ENCODE measurements at regions not wholly inside any gene's neighbourhood (a gene's known extent, or its start where the extent isn't known, plus 50 kb on each side); places are given as distances from the start of the nearest gene placed in this dataset.
"Not testable (repeated sequence)": the region's sequence is repeated elsewhere in the genome, so short reads cannot be mapped to it uniquely, and the experiment has no call there.

GRCh38 chr4:138113819-138114400 is 128.2 kb downstream of the SLC7A11 start:
- in situ Hi-C loops (cut with MboI; ENCODE audit: low sequenced_read_pairs), result no loop called here

- in situ Hi-C loops (cut with MboI; ENCODE audit: low sequenced_read_pairs), result not testable (repeated sequence)
These were observed 129.3 kb downstream of the SLC7A11 start for GRCh38 chr4:138112890-138113289.

GRCh38 chr4:138112389-138112788 is 129.8 kb downstream of the SLC7A11 start:
- in situ Hi-C loops (cut with MboI; ENCODE audit: low sequenced_read_pairs), result no loop called here

GRCh38 chr4:138111462-138112000 is 130.6 kb downstream of the SLC7A11 start:
- in situ Hi-C loops (cut with MboI; ENCODE audit: low sequenced_read_pairs), result no loop called here

GRCh38 chr4:138110815-138111214 is 131.3 kb downstream of the SLC7A11 start:
- in situ Hi-C loops (cut with MboI; ENCODE audit: low sequenced_read_pairs), result no loop called here

- in situ Hi-C loops (cut with MboI; ENCODE audit: low sequenced_read_pairs), result no loop called here
These were observed 135.1 kb downstream of the SLC7A11 start for GRCh38 chr4:138107023-138107422.

DNA sequence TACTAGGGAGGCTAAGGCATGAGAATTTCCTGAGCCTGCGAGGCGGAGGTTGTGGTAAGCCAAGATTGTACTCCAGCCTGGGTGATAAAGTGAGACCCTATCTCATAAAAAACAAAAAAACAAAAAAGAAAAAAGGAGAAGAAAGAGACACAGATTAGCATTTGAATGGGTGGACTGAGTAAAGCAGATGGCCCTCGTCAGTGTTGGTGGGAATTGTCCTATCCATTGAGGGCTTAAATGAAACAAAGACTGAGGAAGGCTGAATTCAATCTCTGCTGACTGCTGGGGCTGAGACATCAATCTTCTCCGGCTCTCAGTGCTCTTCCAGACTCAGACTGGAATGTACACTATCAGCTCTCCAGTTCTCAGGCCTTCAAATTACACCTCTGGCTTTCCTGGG is 136.8 kb downstream of the SLC7A11 start:
- in situ Hi-C loops (cut with MboI; ENCODE audit: low sequenced_read_pairs), result no loop called here

DNA sequence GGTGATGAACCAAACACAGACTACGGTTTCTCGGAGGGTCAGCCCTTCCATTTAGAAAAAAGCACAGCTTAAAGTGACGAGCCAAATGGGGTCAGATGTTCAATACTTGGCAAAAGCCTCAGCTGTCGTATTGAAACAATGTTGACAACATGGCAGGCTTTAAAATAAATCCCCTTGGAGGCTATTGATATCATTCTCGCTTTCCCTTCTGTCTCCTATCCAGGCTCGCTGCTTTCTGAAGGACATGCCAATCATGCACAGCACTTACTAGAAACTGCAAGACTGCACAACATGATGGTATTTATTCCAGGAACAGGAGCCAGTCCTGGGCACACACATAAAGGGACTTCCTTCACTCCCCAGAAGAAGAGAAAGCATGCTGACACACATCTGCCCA is 137.9 kb downstream of the SLC7A11 start:
- in situ Hi-C loops (cut with MboI; ENCODE audit: low sequenced_read_pairs), result no loop called here

DNA sequence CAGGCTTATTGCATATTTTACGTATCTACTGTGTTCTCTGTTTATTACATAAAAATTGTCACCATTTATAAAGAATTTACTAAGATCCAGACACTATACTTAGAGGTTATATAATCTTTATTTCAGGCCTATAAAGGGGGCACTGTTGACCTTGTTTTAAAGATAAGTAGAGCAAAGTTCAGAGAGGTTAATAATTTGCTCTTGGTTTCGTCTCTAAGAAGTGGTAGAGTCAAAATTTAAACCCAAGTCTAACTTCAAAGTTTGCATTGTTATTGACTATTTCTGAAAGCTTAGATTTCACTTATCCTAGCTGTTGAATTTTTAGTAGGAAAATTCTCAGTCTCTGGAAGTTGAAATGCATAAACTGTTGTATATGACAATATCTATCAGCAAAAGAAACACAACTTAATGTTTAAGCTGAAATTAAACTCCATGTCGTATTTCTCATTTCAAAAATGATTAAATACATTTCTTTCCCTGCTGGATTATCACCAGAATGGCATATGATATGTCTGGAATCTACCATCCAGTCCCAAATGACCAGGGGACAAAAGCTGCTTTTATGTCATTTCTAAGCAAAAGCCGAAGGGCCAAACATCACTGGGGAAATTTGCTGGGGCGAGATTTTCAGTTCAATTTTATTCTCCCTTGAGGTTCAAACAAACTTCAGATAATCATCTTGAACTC is 138.4 kb downstream of the SLC7A11 start:
- in situ Hi-C loops (cut with MboI; ENCODE audit: low sequenced_read_pairs), result no loop called here

DNA sequence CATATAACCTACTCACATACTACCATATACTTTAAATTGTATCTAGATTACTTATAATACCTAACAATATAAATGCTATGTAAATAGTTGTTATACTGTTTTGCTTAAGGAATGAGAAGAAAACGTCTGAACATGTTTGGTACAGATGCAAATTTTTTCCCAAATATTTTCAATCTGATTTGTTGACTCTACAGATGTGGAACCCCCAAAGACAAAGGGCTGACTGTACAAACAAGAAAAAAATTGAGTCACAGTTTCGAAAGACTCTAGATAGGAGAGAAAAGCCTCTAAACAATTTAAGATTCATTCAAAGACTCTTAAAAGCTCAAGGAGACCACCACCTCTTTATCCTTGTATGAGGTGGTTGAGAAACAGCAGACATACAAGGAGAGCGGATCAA is 142.8 kb downstream of the SLC7A11 start:
- in situ Hi-C loops (cut with MboI; ENCODE audit: low sequenced_read_pairs), result no loop called here

DNA sequence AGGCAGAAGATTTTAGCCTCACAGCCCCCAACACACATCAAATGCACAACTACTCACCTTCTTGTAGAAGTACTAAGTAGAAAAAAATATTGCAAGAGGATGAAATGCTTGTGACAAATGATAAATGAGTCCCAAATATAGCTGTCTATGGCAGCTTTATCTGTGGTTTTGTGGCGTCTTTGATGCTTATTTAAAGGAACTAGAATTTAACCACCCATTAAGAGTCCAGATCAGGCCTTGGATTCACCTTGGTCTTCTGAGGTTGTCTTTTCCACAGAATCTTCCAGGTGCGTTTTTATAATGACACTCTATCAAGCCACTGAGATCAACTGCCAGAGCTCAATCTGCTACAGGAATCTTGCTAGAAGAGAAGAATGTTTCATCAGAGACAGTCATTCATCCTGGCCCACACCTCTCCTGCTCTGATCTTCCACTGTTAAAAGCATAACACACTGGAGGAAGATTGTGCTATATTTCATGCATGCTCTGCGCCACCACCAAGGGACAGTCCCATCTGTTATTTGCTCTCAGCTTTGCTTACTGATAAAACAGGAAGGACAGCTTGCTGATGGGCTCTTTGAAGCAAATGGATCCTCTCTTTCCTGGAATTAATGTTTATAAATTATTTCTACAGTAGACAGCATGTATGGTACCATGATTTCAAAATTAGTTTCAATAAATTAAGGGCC is 144.1 kb downstream of the SLC7A11 start:
- in situ Hi-C loops (cut with MboI; ENCODE audit: low sequenced_read_pairs), result no loop called here

DNA sequence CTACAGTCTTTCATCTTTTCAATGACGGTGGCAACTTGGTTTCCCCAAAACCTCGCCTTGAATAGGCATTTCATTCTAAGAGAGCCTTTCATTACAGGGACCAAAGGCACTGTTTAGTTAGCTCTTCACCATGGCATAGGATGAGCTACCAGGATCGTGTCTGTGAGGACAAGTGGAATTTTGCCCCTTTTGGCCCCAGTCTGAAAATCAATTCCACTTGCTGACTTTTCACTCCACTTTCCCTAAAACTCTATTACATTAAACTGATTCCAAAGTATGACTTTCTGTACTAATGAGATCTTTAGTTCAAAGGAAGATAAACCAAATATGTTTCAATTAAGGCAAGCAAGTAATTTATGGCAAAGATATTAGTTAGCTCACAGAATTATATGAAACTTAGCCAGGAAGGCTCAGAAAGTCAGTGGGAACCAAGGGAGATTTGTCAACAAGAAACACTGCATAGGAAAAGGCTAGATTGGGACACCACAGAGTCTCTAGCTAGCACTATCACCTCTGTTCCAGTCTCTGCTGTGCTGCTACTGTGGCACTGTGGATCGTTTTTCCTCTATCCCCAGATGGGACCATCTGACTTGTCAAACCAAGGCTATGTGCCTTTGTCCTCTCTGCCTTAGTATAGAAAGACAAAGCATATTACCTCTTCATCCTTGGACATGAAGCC is 145.6 kb downstream of the SLC7A11 start:
- in situ Hi-C loops (cut with MboI; ENCODE audit: low sequenced_read_pairs), result no loop called here

DNA sequence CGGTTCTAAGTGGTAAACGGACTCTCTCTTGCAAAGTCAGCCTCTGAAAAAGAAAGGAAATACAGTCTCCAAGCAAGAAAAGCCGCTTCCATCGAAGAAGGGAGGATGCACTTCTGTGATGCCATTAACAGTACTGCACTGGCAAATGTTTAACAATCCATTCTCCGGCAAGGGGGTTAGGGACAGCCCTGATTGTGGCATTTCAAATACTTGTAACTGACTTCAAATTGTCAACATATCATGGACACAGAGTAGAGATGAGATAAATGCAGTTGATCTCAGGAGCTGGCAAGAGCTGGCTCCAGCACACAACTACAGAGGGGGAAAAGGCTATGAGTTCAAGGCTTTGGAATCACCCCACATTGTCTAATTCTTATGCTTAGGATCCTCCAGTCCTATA is 146.8 kb downstream of the SLC7A11 start:
- in situ Hi-C loops (cut with MboI; ENCODE audit: low sequenced_read_pairs), result no loop called here

DNA sequence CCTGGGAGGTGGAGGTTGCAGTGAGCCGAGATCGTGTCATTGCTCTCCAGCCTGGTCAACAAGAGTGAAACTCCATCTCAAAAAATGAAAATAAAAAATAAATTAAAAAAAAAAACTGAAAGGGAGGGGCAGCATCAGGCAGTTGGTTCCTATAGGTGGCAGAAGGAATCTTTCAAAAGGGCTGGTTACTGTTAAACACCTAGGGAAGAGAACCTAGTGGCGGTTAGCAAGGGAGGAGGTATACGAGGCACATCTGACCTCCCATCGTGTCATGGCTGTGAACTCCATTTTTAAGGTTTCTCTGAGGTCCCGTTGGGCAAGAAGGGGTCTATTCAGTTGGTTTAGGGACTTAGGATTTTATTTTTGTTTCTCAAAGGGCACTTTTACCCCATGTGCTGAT is 150.1 kb downstream of the SLC7A11 start:
- in situ Hi-C loops (cut with MboI; ENCODE audit: low sequenced_read_pairs), result no loop called here

DNA sequence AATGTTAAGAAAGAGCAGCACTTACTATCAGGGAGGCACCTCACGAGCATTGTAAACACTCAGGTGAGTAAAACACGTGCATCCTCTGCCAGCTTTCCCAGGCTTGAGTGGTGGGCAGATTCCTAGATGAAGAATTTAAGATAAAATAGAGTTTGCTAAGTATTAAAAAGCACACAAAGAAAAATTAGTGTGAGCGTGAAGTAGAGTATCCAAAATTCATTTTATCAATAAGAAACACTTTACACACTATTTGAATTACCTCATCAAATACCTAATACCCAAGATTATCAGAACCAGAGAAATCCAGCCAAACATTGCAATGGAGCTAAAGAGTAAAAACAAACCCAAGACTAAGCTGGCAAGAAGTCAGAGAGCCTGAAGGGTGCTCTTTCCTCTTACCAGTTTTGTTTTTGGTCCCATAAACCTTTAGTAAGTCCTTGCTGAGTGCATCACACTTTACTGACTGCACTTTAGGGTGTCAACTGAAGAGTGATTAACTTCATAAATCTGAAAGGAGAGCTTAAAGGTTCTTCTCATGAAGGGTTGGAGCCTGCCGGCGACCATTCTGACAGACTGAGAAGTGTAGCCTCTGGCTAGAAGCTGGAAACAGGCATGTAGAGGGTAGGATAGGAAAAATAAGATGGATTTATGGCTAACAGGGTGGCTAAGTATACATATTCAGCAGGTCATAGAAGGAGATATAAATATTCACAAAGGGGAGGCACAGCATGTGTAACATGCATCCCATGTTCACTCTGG is 151.1 kb downstream of the SLC7A11 start:
- in situ Hi-C loops (cut with MboI; ENCODE audit: low sequenced_read_pairs), result no loop called here

DNA sequence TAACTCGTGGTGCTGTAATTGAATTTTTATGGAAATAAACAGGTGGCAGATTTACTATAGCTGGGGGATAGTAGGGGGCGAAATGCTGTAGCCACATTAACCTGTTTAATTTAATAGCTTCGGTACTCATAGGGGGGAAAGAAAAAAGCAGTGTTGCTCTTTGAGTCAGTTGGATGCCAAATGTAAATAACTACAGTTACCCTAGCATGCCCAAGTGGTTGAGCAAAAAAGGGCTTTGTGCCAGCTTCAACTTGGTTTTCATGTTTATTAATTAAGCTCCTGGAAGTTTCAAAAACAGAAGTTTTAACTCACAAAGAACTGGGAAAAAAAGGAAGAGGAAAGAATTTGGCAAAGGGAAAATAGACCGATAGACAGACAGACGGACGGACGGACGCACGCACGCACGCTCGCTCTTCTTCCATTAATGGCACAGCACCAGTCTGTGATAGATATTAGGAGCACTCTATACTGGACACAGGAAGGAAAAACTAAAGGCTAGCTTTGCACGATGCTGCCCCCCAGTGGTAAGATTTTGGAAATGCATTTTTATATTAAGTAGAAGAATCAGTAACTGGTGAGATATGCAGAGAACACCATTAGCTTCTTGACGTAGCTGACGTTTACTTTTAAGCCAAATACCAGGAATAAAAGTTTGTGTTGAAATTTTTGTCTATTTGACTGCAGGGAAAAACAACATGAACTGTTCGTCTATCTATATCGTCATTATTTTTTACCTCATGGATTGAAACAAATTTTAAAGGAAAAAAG is 151.8 kb downstream of the SLC7A11 start:
- in situ Hi-C loops (cut with MboI; ENCODE audit: low sequenced_read_pairs), result no loop called here

DNA sequence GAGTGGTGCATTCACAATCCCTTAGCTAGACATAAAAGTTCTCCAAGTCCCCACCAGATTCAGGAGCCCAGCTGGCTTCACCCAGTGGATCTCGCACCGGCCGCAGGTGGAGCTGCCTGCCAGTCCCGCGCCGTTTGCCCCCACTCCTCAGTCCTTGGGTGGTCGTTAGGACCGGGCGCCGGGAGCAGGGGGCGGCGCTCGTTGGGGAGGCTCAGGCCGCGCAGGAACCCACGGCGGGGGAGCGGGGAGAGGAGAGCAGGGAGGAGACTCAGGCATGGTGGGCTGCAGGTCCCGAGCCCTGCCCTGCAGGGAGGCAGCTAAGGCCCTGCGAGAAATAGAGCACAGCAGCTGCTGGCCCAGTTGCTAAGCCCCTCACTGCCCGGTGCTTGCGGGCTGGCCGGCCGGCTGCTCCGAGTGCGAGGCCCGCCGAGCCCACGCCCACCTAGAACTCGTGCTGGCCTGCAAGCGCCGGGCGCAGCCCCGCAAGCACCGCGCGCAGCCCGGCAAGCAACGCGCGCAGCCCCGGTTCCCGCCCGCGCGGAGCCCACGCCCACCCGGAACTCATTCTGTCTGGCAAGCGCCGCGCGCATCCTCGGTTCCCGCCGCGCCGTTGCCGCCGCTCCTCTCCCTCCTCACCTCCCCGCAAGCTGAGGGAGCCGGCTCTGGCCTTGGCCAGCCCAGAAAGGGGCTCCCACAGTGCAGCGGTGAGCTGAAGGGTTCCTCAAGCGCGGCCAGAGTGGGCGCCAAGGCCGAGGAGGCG is 153.5 kb downstream of the SLC7A11 start:
- in situ Hi-C loops (cut with MboI; ENCODE audit: low sequenced_read_pairs), result no loop called here

- in situ Hi-C loops (cut with MboI; ENCODE audit: low sequenced_read_pairs), result no loop called here
These were observed 155.0 kb downstream of the SLC7A11 start for GRCh38 chr4:138087066-138087719.

DNA sequence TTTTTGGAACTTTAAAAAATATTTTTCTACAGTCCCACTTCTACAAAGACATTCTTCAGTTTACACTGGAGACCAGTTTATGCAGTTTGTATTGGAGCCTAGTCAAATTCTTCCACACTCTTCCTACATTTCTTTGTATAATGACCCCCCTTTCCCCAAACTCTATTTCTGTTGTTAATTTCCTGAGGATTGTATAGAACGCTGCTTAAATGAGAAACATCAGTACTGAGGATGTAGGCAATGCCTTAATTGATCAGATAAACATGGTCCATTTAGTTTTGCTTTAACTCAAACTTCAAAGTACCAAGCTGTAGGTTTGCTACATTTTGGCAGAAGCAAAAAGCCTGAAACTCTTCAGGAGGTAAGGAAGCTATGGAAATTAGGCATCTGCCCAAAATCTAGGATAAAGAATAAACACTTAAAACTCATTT is 155.5 kb downstream of the SLC7A11 start:
- in situ Hi-C loops (cut with MboI; ENCODE audit: low sequenced_read_pairs), result no loop called here

Measured in HL-60/S4 treated with retinoic acid at 250 ng/mL for 4 days and 3 days (cell line).